Activated CD4-positive, alpha-beta T cell treated with anti-CD3 and anti-CD28 coated beads, Interleukin-10, Interleukin-2, amounts not matched to agents 100 ng/mL and 50 ng/mL, durations not matched to agents 16 hours and 8 hours (primary cell): ENCODE measurements at regions not wholly inside any gene's neighbourhood (a gene's known extent, or its start where the extent isn't known, plus 50 kb on each side); places are given as distances from the start of the nearest gene placed in this dataset.
"Not testable (repeated sequence)": the region's sequence is repeated elsewhere in the genome, so short reads cannot be mapped to it uniquely, and the experiment has no call there.

Experiments used
- DNase-seq: peaks from one replicate; pipeline ENCODE4 v3.0.0-alpha.2; 2020

DNA sequence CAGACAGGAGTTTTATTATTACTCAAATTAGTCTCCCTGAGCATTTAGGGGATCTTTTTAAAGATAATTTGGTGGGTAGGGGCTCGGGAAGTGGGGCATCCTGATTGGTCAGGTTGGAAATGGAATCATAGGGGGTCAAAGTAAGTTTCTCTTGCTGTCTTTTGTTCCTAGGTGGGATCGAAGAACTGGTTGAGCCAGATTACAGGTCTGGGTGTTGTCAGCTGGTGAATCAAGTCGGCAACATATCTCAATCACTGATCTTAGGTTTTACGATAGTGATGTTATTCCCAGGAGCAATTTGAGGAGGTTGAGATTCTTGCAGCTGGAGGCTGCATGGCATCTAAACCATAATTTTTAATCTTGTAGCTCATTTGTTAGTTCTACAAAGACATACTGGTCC is 629.5 kb upstream of the AMOT start:
- DNase-seq, result no peak

DNA sequence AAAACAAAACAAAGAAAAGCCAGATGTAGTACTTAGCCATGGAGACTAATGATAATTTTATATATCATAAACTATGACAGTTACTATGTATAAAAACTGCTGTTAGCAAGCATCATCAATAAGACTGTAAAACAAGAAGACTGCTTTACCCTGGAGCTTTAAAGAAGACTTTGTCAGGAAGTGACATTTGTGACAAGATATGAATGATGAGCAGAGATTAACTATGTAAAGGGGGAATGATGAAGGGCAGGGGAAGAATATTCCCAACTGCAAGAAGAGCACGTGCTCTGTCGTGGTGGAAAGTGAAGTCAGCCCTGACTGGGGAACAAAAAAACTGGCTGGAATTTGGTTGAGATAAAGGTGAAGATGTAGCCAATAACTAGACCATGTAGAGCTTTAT is 617.1 kb upstream of the AMOT start:
- no peak for DNase-seq

DNA sequence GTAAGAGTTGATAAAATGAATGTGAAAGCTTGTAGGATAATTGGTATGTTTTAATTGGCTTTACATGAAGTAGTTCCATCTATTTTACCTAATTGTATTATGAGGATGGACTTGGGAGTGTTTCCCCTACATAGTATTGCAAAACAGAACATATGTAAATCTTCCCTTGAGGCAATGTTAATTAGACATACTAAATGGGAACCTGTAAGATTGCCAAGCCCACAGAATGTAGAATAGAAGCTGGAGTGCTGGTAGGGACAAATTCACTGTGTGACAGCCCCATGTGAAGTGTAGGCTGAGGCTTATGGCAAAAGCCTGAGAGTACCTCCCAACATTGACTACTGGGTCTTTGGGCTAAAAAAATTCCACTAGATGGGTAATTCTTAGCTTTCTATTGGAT is 615.0 kb upstream of the AMOT start:
- no peak for DNase-seq

DNA sequence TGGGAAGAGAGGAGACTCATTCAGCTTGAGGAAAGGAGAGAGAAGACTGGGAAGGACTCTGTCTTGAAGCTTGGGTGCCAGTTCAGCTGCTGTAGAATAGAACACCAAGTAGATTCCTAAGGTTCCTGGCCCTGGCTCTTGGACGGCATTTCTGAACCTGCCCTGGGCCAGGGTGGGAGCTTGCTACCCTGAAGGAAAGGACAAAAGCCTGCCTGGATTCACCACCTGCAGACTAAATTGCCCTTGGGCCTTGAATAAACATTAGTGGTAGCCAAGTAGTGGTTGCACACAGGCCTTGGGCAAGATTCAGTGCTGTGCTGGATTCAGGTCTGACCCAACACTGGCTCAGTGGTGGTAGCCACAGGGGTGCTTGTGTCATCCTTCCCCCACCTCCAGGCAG is 588.4 kb upstream of the AMOT start:
- no peak for DNase-seq

DNA sequence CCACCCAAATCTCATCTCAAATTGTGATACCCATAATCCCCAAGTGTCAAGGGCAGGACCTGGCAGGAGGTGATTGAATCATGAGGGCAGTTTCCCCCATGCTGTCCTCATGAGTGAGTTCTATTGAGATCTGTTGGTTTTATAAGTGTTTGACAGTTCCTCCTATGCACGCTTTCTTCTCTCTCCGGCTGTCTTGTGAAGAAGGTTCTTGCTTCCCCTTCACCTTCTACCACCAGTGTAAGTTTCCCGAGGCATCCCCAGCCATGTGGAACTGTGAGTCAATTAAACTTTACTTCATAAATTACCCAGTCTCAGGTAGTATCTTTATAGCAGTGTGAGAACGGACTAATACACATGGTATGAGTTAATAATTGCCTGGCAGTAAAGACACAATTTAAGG is 581.7 kb upstream of the AMOT start:
- DNase-seq, result no peak

DNA sequence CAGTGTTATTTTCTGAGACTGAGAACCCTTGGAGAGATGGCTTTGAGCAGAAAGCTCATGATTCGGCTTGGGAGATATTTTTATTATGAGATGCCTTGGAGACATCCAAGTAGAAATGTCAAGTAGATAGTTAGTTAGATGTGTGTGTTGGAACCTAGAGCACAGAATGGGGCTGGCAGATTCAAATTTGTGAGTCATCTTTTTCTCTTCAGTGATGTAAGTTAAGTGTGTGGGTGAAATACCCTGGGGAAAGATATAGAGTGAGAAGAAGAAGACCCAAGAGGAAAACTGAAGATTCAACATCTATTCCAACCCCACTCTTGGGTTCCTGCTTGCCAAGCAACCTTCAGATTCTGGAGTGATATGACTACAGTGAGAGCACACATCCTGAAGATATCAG is 580.8 kb upstream of the AMOT start:
- DNase-seq, result no peak

DNA sequence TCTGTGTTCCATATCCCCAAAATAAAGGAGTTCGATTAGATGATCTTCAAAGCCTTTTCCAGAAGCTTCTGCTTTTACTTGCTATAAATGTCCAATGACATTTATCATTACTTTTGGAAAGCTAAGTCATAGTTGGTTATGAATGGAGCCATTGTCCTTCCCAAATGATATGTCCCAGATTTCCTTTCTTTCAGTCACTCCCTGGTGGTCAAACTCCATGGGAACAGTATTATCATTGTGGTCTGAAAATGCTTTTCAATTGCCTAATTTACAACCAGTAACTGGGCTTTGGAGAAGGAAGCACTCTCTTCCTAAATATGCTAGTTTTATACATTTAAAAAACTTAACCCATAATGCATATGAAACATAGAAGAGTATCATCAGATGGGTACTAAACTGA is 571.5 kb upstream of the AMOT start:
- no peak for DNase-seq

DNA sequence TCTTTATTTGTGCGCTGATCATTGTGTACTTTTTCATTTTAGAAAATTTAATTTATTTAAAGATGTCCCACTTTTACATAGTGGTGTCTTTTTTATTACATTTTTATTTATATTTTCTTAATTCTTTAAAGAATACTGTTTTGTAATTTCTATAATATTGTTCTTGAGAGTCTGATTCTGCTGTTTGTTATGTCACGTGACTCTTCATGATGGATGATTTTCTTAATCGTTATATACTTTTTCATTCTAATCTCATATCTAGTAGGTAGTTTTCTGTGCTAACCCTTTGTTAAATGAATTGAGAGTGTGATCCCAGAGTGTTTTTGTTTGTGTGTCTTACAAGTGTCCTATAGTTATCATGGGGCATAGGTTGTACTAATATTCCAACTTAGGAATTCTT is 568.2 kb upstream of the AMOT start:
- DNase-seq, result no peak

DNA sequence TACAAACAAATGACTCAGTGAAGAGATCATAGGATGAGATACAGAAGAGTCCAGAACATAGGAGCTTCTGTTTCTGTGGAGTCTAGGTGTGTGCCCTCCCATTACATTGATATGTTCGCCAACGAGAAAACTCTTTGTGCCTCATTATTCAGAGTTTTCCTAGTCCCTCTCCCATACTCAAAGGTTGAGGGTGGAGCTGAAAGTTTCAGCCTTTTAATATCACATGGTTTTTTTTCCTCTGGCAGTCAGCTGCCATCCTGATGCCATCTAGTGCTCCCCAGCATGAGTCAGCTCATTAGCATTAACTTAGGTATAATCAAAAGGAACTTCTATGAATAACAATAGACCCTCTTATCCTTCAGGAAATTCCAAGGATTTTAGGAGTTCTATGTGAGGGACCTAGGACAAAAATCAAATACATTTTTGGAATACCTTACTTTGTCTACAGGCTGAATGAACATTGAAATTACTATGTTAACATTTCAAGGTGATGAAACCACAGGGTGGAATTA is 559.6 kb upstream of the AMOT start:
- DNase-seq, result no peak

DNA sequence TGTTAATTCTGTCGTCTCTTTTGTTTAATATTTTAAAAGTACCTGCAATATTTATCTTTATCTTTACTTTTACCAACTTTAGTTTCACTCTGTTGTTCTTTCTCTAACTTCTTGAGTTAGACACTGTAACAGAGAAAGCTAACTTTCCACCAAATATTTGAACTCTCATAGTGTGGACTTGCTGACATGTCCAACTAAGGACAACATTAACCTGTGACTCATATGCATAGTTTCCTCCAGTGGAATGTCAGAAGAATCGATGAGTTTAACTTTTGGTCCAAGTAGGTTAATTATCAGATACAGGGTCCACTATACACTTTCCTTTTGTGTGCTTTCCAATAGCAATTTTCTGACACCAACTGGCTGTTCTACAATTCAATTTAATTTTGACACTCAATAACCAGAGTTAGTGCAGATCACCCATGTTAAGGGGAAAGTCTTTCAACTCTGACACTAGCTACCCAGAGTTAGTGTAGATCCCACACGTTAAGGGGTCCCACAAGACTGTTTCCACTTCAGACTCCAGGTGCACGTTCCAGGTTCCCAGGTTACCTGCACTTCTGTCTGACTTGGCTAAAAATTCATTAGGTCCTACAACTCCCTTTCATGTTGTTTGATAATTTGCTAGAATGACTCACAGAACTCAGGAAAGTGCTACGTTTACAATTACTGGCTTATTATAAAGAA is 559.0 kb upstream of the AMOT start:
- no peak for DNase-seq

DNA sequence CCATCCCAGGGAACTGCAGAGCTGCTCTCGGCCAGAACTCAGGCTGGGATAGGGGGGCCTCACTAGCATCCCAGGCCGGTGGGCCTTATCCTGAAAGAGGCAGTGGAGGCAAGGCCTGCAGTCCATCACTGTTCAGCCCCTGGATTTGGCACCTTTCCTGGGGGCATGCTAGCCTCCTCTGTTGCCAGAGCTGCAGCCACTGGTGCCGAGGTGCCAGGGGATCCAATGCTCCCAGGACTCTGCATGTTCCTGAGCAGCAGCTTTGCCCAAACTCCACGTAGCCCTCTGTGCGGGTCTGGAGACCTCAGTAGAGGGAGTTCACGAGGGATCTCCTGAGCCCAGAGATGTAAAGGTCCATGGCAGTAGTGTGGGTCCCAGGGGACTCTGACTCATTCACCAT is 551.7 kb upstream of the AMOT start:
- no peak for DNase-seq

DNA sequence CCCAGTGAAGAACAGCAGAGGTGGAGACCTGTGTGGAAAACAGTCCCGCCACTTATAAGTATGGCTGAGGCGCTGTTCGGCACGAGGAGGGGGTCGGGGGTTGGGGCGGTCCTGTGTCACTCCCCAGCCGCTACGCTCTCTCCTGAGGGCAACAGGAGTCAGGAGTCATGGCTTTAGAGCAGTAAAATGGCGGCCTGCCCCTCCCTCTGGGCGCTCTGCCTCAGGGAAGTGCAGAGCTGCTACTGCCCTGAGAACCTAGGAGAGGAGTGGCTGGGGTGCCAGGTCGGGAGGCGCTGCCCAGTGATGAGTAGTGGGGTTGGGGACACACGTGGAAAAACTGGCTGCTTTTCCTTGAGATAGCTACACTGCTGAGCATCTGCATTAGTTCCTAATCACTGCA is 551.2 kb upstream of the AMOT start:
- DNase-seq, result no peak

DNA sequence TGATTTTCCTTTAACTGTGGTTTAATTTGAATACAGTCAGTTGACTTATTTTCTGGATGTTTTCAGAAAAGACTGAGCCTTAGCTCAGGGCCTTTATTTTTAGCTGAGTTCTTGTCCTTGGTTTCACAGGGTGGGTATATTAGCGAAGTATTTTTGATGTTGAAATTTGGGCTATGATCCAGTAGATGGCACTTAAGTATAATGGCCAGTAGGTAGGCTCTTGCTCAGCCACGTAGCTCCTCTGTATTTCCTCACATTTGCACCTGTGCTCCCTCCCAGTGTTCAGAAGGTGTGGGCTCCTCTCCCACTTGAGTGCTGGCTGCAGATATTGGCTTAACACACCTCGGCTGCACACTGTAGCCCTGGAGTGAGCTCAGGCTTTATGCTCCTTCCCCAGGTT is 549.9 kb upstream of the AMOT start:
- DNase-seq, result no peak

DNA sequence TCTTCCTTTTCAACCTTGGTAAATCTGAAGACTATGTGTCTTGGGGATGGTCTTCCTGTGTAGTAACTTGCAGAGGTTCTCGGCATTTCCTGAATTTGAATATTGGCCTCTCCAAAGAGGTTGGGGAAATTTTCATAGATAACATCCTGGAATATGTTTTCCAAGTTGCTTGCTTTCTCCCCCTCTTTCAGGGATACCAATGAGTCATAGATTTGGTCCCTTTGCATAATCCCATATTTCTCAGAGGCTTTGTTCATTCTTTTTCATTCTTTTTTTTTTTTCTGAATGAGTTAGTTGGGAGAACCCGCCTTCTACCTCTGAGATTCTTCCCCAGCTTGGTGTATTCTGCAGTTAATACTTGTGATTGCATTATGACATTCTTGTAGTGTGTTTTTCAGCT is 549.2 kb upstream of the AMOT start:
- DNase-seq, result no peak

DNA sequence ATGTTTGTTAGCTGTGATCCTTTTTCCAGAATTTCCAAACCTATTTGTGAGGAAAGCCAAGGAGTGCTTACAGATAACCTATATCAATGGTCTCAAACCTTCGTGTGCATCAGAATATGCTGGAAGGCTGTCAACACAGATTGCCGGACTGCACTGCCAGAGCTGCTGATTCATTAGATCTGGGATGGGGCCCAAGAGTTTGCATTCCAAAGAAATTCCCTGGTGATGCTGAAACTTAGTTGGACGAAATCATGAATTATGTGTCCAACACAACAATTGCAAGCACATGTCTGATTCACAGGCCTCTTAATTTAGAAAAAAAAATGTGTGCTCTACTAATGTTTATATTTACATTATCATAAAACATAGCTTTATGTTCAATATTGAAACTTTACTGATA is 544.0 kb upstream of the AMOT start:
- DNase-seq, result no peak

DNA sequence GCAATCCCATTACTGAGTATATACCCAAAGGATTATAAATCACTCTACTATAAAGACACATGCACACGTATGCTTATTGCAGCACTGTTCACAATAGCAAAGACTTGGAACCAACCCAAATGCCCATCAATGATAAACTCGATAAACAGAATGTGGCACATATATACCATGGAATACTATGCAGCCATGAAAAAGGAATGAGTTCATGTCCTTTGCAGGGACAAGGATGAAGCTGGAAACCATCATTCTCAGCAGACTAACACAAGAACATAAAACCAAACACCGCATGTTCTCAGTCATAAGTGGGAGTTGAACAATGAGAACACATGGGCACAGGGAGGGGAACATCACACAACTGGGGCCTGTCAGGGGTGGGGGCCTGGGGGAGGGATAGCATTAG is 532.8 kb upstream of the AMOT start:
- DNase-seq, result not testable (repeated sequence)

DNA sequence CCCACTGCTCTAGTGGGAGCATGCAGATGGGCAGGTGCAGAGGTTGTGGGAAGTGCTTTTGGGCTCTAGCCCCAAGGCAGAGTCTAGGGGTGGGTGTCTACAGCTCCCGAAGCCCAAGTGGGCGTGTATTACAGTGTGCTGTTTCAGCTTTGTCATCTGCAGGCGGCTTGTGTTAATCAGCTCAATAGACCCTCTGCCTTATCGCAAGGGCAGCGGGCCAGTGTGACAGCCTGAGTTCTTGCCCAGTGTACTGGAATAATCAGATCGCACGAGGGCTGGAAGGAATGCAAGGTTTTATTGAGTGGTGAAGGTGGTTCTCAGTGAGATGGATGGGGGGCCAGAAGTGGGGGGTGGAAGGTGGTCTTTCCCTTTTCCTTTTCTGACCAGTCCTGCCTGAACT is 529.4 kb upstream of the AMOT start:
- DNase-seq, result no peak

DNA sequence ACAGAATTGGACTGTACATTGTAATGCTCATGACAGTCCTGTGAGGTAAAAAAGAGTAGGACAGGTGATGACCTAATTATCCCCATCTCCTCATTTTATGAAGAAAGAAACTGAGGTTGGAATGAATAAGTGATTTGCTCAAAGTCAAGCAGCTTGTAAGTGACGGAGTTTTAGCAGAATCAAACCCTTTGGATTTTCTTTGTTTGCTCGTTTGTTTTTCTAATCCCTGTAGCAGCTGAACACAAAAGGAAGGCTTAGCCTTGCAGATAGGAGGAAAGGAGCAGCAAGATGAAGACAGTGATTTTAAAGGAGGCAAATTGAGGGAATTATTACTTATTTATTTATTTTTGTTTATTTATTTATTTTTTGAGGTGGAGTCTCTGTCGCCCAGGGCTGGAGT is 528.4 kb upstream of the AMOT start:
- no peak for DNase-seq

DNA sequence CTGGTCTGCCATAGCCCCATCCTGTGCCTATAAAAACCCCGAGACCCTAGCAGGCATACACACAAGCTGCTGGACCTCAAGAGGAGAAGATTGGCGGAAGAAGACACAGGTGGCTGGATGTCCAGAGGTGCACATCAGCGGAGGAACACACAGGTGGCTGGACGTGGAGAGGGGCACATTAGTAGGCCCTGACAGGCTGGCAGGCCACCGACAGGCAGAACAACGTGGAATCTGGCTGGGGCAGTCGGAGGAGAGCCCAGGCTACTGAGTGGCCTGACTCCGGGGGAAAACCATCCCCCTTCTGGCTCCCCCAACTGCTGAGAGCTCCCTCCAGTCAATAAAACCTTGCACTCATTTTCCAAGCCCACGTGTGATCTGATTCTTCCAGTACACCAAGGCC is 512.5 kb upstream of the AMOT start:
- DNase-seq, result no peak

DNA sequence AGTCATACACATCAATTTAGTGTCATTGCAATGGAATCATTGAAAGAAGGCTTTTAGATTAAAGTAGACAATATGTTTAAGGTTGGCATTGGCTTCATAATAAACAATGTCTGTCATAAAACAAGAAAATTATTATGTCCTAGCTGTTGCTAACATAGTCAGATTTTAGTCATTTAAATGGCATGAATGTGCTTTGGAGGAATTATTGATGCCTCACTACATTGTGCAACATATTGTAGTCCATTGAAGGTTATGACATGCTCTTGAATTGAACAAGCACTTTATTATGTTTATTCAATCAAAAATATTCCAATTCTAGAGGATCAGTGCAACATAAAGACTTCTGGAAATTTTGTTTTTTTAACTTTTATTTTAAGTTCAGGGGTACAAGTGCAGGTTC is 489.8 kb upstream of the AMOT start:
- no peak for DNase-seq

DNA sequence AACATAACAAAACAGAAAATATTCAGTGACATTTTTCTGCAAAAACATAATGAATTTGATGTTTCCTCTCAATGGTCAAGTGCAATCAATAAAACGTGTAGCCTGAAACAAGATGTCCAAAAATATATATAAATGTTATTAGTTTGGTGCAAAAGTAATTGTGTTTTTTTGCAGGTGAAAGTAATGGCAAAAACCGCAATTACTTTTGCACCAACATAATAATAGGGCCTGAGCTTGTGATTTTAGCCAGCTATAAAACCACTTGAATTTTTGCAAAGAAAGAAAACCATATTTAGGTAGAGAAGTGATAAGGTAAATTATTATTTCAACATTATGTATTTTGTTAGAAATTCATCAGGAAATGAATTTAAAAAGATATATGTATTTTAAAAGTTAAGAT is 475.3 kb upstream of the AMOT start:
- DNase-seq, result no peak

DNA sequence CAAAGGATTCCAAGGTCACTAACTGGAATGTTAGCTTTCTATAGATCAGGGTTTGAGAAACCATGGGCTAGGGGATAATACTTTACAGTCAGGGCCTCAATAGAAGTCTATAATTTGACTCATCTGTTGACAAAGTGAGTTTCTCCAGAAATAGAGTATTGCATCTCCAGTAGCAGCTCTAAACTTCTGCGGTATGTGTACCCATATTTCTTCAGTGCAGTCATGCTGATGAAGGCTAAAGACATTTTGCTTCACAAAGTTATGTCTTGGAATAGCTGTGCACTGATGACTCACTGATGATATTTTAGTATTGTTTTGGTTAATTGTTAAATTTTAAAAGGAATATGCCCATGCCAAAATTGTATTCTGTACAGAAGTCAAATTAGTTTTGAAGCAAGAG is 464.9 kb upstream of the AMOT start:
- no peak for DNase-seq

DNA sequence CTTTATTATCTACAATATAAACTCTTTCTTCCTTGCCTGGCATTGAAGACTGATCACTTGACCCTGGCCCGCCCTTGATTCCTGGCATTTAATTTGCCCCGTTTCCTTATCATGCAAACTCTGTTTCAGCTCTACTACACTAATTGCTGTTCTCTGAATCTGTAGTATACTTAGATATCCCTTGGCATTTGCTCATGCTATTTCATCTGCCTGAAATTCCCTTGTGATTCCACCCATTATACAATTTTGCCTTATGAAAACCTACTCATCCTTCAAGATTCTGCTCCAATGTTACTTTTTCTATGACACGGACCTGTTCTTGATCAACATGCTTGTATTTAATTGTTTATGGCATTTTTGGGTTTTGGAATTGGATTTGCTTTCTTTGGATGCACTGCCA is 459.9 kb upstream of the AMOT start:
- no peak for DNase-seq

DNA sequence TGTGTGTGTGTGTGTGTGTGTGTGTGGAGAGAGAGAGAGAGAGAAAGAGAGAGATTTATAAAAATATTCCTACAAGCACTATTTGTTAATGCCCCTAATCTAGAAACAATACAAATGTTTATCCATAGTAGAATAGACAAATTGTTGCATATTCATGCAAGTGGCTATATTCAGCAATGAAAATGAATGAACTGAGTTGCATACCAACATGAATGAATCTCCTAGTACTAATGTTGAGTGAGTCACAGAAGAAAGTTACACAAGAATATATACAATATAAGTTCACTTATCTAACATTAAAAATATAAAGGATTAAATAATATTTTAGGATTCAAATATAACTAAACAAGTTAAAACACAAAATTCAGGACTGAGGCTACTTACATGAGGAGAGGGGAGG is 456.8 kb upstream of the AMOT start:
- no peak for DNase-seq

DNA sequence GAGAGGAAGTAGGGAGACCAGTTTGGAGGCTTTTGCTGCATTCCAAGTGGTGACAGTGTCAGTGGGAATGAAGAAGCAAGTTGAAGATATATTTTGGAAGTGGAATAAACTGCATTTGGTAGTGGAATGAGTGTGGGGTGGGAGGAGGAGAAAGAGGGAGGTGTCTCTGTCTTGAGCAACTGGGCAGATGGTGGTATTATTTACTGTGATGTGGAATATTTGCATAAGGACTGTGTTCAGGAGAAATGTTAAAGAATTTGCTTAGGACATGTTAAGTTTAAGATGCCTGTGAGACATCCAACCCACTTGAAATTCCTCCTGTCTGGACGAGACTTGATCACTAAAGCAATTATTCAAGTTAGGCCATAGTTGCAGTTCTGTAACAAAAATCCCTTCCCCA is 448.9 kb upstream of the AMOT start:
- DNase-seq, result no peak

DNA sequence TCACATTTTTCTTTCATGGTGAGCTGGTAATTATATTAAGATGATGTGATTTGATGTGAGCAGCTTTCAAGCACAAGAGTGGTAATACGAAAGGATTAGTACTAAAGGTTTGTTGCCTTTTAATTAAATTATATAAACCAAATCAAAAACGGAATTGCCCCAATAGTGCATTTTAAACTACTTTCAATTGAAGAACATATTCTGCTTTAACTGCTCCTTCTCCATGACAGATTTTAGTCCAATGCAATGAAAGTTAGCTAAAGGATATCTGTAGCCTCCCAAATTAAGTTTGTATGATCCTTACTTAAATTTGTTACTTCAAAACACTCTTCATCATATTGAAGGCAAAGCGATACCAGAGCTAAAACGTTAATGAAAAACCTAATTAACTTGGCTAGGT is 447.1 kb upstream of the AMOT start:
- DNase-seq, result no peak
